OCI-LY7 (cell line): ENCODE measurements at regions not wholly inside any gene's neighbourhood (a gene's known extent, or its start where the extent isn't known, plus 50 kb on each side); places are given as distances from the start of the nearest gene placed in this dataset.

ENCODE experiments used
- BruUV-seq: library from RNA; stranded (reverse); fragments of 400-500 nt; replicated peaks from 2 replicates; lab custom pipeline; 2021; lab: Mats Ljungman, UMichigan
- CTCF ChIA-PET: fragments of 300-600 bp; sonication (Branson Sonifier 250); formaldehyde crosslinking; loops from one replicate; lab custom pipeline; 2022; ENCODE audit warnings: antibody characterized with exemption; ENCODE audit not compliant: unreplicated experiment; lab: Charles Lee
- POLR2A ChIA-PET: fragments of 300-600 bp; sonication (Branson Sonifier 250); formaldehyde crosslinking; loops from one replicate; lab custom pipeline; 2022; ENCODE audit warnings: antibody characterized with exemption; lab: Charles Lee
- DNase-seq: peaks from one replicate; pipeline ENCODE4 v3.0.0-alpha.2; 2015; ENCODE audit warnings: low spot score
- H2AFZ ChIP-seq: fragments of 200-600 bp; sonication (generic), shearing (Covaris generic); 2 replicates; pipeline ENCODE4 v1.6.1; 2014; ENCODE audit warnings: mild to moderate bottlenecking, antibody characterized with exemption, low read length, moderate library complexity
- H3K27ac ChIP-seq: fragments of 200-600 bp; sonication (generic); 2 replicates; pipeline ENCODE4 v1.5.1; 2014; ENCODE audit warnings: mixed run types, low read depth, mild to moderate bottlenecking, moderate library complexity, low read length, inconsistent platforms; ENCODE audit not compliant: poor library complexity, severe bottlenecking
- H3K36me3 ChIP-seq: fragments of 200-600 bp; sonication (generic); 2 replicates; pipeline ENCODE4 v1.6.1; 2014; ENCODE audit warnings: mild to moderate bottlenecking, antibody characterized with exemption, low read length, moderate library complexity, mixed read lengths; ENCODE audit not compliant: insufficient read depth
- H3K4me1 ChIP-seq: fragments of 200-600 bp; sonication (generic); 2 replicates; pipeline ENCODE4 v1.5.1; 2014; ENCODE audit warnings: mild to moderate bottlenecking, low read length; ENCODE audit not compliant: insufficient read depth, poor library complexity, severe bottlenecking
- H3K4me2 ChIP-seq: fragments of 200-600 bp; sonication (generic); 2 replicates; pipeline ENCODE4 v1.6.1; 2014; ENCODE audit warnings: mild to moderate bottlenecking, low read length
- H3K4me3 ChIP-seq: fragments of 200-600 bp; sonication (generic); 2 replicates; pipeline ENCODE4 v1.5.1; 2014; ENCODE audit warnings: mild to moderate bottlenecking, low read depth, low read length; ENCODE audit not compliant: poor library complexity, severe bottlenecking
- H3K79me2 ChIP-seq: fragments of 200-600 bp; sonication (generic); 2 replicates; pipeline ENCODE4 v1.6.1; 2016; ENCODE audit warnings: low read depth, mild to moderate bottlenecking, low read length, moderate library complexity, mixed read lengths; ENCODE audit not compliant: insufficient read depth
- H3K9me2 ChIP-seq: fragments of 200-600 bp; sonication (generic); 2 replicates; pipeline ENCODE4 v1.6.1; 2016; ENCODE audit warnings: mild to moderate bottlenecking, low read length, mixed read lengths; ENCODE audit not compliant: insufficient read depth
- H3K9me3 ChIP-seq: fragments of 200-600 bp; sonication (generic); 2 replicates; pipeline ENCODE4 v1.6.1; 2014; ENCODE audit warnings: mild to moderate bottlenecking, mixed run types, low read length, mixed read lengths
- H4K20me1 ChIP-seq: fragments of 200-600 bp; sonication (generic); 2 replicates; pipeline ENCODE4 v1.6.1; 2014; ENCODE audit warnings: mild to moderate bottlenecking, antibody characterized with exemption, low read length, moderate library complexity, mixed read lengths; ENCODE audit not compliant: insufficient read depth
- CTCF ChIP-seq: fragments of 200-600 bp; sonication (generic); conservative IDR thresholded peaks from 2 replicates; pipeline ENCODE4 v1.5.1; 2014; ENCODE audit warnings: mild to moderate bottlenecking, antibody characterized with exemption, low read length, moderate library complexity, mixed read lengths
- EZH2phosphoT487 ChIP-seq: fragments of 200-600 bp; sonication (generic); IDR thresholded peaks from 2 replicates; pipeline ENCODE4 v1.6.1; 2018; ENCODE audit warnings: low read depth, borderline replicate concordance, mild to moderate bottlenecking, mixed run types, antibody characterized with exemption, low read length, moderate library complexity, mixed read lengths
- intact Hi-C: fragments of 100-400 bp; cut with micrococcal nuclease; formaldehyde crosslinking; loops from one replicate; pipeline ENCODE4 v1.10.0; 2022; ENCODE audit not compliant: unreplicated experiment

GRCh38 chr13:72561791-72562190, 165.6 kb downstream of the MZT1 start:
- H2AFZ ChIP-seq = no peak overlapping the region
- no peaks in the 10 kb centered on the region for H3K36me3 ChIP-seq
- ChIA-PET CTCF (no interaction called here), POLR2A (no interaction called here)
- no peak overlapping the region for H3K4me3 ChIP-seq
- H3K79me2 ChIP-seq = no peaks in the 10 kb centered on the region
- H3K9me2 ChIP-seq = no peaks in the 10 kb centered on the region
- no peak for DNase-seq
- no peaks in the 10 kb centered on the region; the same call in 1 of the 2 replicates for H4K20me1 ChIP-seq
- no peaks in the 10 kb centered on the region for H3K4me1 ChIP-seq
- no peak overlapping the region for H3K4me2 ChIP-seq
- H3K9me3 ChIP-seq = no peaks in the 10 kb centered on the region
- no TSS peak for BruUV-seq
- no peak overlapping the region for H3K27ac ChIP-seq
- intact Hi-C loops = no loop called here
- no peak for TF ChIP-seq CTCF
- TF ChIP-seq EZH2phosphoT487 = no peak

- no peak for TF ChIP-seq EZH2phosphoT487
- TF ChIP-seq CTCF = no peak
- intact Hi-C loops = no loop called here
- no peaks in the 10 kb centered on the region for H3K9me2 ChIP-seq
- no peak overlapping the region for H3K27ac ChIP-seq
- no peaks in the 10 kb centered on the region for H3K36me3 ChIP-seq
- H3K4me3 ChIP-seq = no peak overlapping the region
- no peaks in the 10 kb centered on the region for H3K4me1 ChIP-seq
- no peaks in the 10 kb centered on the region; the same call in 1 of the 2 replicates for H4K20me1 ChIP-seq
- CTCF ChIA-PET = no interaction called here
- no TSS peak for BruUV-seq
- DNase-seq = no peak
- no peak overlapping the region for H3K4me2 ChIP-seq
- POLR2A ChIA-PET = interaction anchor here (0.7 kb wide), 1 partner anchor 24 kb away, joined by 3 read pairs; no protein-coding TSS in a partner anchor
- no peak overlapping the region for H2AFZ ChIP-seq
- no peaks in the 10 kb centered on the region for H3K9me3 ChIP-seq
- no peaks in the 10 kb centered on the region for H3K79me2 ChIP-seq
Observed at GRCh38 chr13:72559716-72560115, 167.7 kb downstream of the MZT1 start.

- Histone ChIP-seq H3K4me1 (no peaks in the 10 kb centered on the region), H3K27ac (no peak overlapping the region), H2AFZ (no peak overlapping the region), H3K4me3 (no peak overlapping the region), H3K36me3 (no peaks in the 10 kb centered on the region), H3K9me2 (no peaks in the 10 kb centered on the region), H3K4me2 (no peak overlapping the region), H3K79me2 (no peaks in the 10 kb centered on the region), H4K20me1 (no peaks in the 10 kb centered on the region; the same call in 1 of the 2 replicates), H3K9me3 (no peaks in the 10 kb centered on the region)
- no TSS peak for BruUV-seq
- DNase-seq = no peak
- ChIA-PET CTCF (no interaction called here), POLR2A (interaction anchor here (1.0 kb wide), 1 partner anchor 13 kb away, joined by 3 read pairs; no protein-coding TSS in a partner anchor)
- intact Hi-C loops = no loop called here
- no peak for TF ChIP-seq CTCF
- TF ChIP-seq EZH2phosphoT487 = no peak
Observed at GRCh38 chr13:72556945-72557344, 170.5 kb downstream of the MZT1 start.
